Endothelial cell of umbilical vein (primary cell): ENCODE measurements at regions not wholly inside any gene's neighbourhood (a gene's known extent, or its start where the extent isn't known, plus 50 kb on each side); places are given as distances from the start of the nearest gene placed in this dataset.

Experiments used
- BruUV-seq: library from RNA; stranded (reverse); fragments of 400-500 nt; replicated peaks from 2 replicates; lab custom pipeline; 2021; lab: Mats Ljungman, UMichigan
- CTCF ChIA-PET: fragments of 300-600, 350-600 bp; sonication (Branson Sonifier 250); formaldehyde crosslinking; loops from one replicate; lab custom pipeline; 2021; ENCODE audit warnings: antibody characterized with exemption, inconsistent platforms; lab: Charles Lee
- POLR2A ChIA-PET: fragments of 300-600, 350-600 bp; sonication (Branson Sonifier 250); formaldehyde crosslinking; loops from one replicate; lab custom pipeline; 2021; ENCODE audit warnings: antibody characterized with exemption, inconsistent platforms; lab: Charles Lee
- DNase-seq: peaks from one replicate; pipeline ENCODE4 v3.0.0-alpha.2; 2011; ENCODE audit warnings: low read depth, low spot score
- FAIRE-seq: peaks from 2 replicates; lab custom pipeline; 2011; peaks lifted over from hg19 to GRCh38; lab: Jason Lieb, UNC
- H2AFZ ChIP-seq: 2 replicates; pipeline ENCODE4 v1.6.0; 2012; ENCODE audit warnings: low read depth, low read length, control low read depth, inconsistent platforms
- H3K27ac ChIP-seq: 2 replicates; pipeline ENCODE4 v1.5.1; 2011; ENCODE audit warnings: low read depth, mild to moderate bottlenecking, control low read depth, low read length, moderate library complexity; ENCODE audit not compliant: insufficient read depth
- H3K27me3 ChIP-seq, 2 experiments: 2 replicates each; pipeline versions ENCODE4 v1.6.0 to v1.6.1; 2011; ENCODE audit warnings: low read length in 2 of 2, mixed read lengths in 1 of 2; ENCODE audit not compliant: control insufficient read depth in 2 of 2, insufficient read depth in 2 of 2
- H3K36me3 ChIP-seq, 2 experiments: 2 replicates in 1 of 2; 3 replicates in 1 of 2; pipeline ENCODE4 v1.5.1; 2011; ENCODE audit warnings: low read length in 2 of 2, mild to moderate bottlenecking in 1 of 2, moderate library complexity in 1 of 2; ENCODE audit not compliant: control insufficient read depth in 2 of 2, insufficient read depth in 2 of 2; ENCODE audit errors: extremely low read depth in 1 of 2
- H3K4me1 ChIP-seq: 3 replicates; pipeline ENCODE4 v1.5.1; 2011; ENCODE audit warnings: mild to moderate bottlenecking, low read length; ENCODE audit not compliant: control insufficient read depth, insufficient read depth; ENCODE audit errors: extremely low read depth
- H3K4me2 ChIP-seq: 2 replicates; pipeline ENCODE4 v1.6.1; 2011; ENCODE audit warnings: low read length, control low read depth, mixed read lengths; ENCODE audit not compliant: insufficient read depth
- H3K4me3 ChIP-seq, 3 experiments: fragments of 200-600 bp in 1 of 3; sonication (generic), shearing (Covaris generic) in 1 of 3; replicated peaks in 1 of 3; 2 replicates each; pipeline ENCODE4 v1.5.1; 2011 to 2016; ENCODE audit warnings: control low read depth in 3 of 3, low read length in 3 of 3, mild to moderate bottlenecking in 2 of 3, inconsistent platforms in 1 of 3, low read depth in 1 of 3, moderate library complexity in 1 of 3; ENCODE audit not compliant: insufficient read depth in 1 of 3
- H3K79me2 ChIP-seq: 2 replicates; pipeline ENCODE4 v1.6.0; 2012; ENCODE audit warnings: low read length, inconsistent platforms; ENCODE audit not compliant: control insufficient read depth, insufficient read depth
- H3K9ac ChIP-seq: replicated peaks from 2 replicates; pipeline ENCODE3; 2011; ENCODE audit warnings: low read length, control low read depth; ENCODE audit not compliant: insufficient read depth; ENCODE audit errors: extremely low read depth
- H3K9me1 ChIP-seq: replicated peaks from 3 replicates; pipeline ENCODE4 v1.6.0; 2011; ENCODE audit warnings: mild to moderate bottlenecking, low read length; ENCODE audit not compliant: control insufficient read depth, insufficient read depth; ENCODE audit errors: extremely low read depth
- H3K9me3 ChIP-seq: replicated peaks from 2 replicates; pipeline ENCODE4 v1.5.1; 2012; ENCODE audit warnings: low read length, inconsistent platforms; ENCODE audit not compliant: control insufficient read depth, insufficient read depth
- H4K20me1 ChIP-seq: replicated peaks from 2 replicates; pipeline ENCODE3; 2011; ENCODE audit warnings: mild to moderate bottlenecking, low read length; ENCODE audit not compliant: control insufficient read depth, insufficient read depth; ENCODE audit errors: extremely low read depth
- CTCF ChIP-seq, 2 donors: IDR thresholded peaks; 1 replicate in 1 of 2; 2 replicates in 1 of 2; pipeline ENCODE4 v1.5.1; 2011; ENCODE audit warnings: low read length in 2 of 2, mild to moderate bottlenecking in 2 of 2, moderate library complexity in 2 of 2, control low read depth in 1 of 2, inconsistent platforms in 1 of 2, low read depth in 1 of 2; ENCODE audit not compliant: insufficient read depth in 1 of 2; ENCODE audit errors: extremely low read depth in 1 of 2
- EZH2 ChIP-seq: IDR thresholded peaks from 2 replicates; pipeline ENCODE4 v1.6.1; 2012; ENCODE audit warnings: borderline replicate concordance, low read depth, mild to moderate bottlenecking, moderate library complexity, low read length, inconsistent platforms; ENCODE audit not compliant: severe bottlenecking
- FOS ChIP-seq: IDR thresholded peaks from 2 replicates; pipeline ENCODE4 v1.6.1; 2011; ENCODE audit warnings: mild to moderate bottlenecking, low read length, moderate library complexity, borderline replicate concordance; ENCODE audit not compliant: insufficient read depth
- GATA2 ChIP-seq: IDR thresholded peaks from 2 replicates; pipeline ENCODE4 v1.7.0; 2011; ENCODE audit warnings: low read depth, mild to moderate bottlenecking, moderate library complexity, mixed read lengths, low read length; ENCODE audit not compliant: insufficient read length, insufficient read depth
- JUN ChIP-seq: IDR thresholded peaks from 2 replicates; pipeline ENCODE4 v1.6.1; 2011; ENCODE audit warnings: borderline replicate concordance, low read depth; ENCODE audit not compliant: insufficient read length, insufficient read depth
- MAX ChIP-seq: IDR thresholded peaks from 2 replicates; pipeline ENCODE4 v1.6.1; 2011; ENCODE audit not compliant: insufficient read depth, insufficient read length
- MYC ChIP-seq: IDR thresholded peaks from one replicate; pipeline ENCODE4 v1.6.1; 2011; ENCODE audit warnings: mild to moderate bottlenecking, low read depth, low read length
- POLR2A ChIP-seq: IDR thresholded peaks from 2 replicates; pipeline ENCODE4 v1.6.1; 2012; ENCODE audit warnings: low read depth, mild to moderate bottlenecking, control low read depth, low read length
- POLR2AphosphoS5 ChIP-seq: IDR thresholded peaks from 2 replicates; pipeline ENCODE4 v1.6.1; 2012; ENCODE audit warnings: low read depth, mild to moderate bottlenecking, control low read depth, low read length, moderate library complexity; ENCODE audit not compliant: insufficient read depth
- dilution Hi-C: fragments of 300-500 bp; cut with MboI; formaldehyde crosslinking; loops from one replicate; pipeline ENCODE4 v1.15.0; 2019; ENCODE audit warnings: low sequenced_read_pairs; ENCODE audit not compliant: extremely low pct_ligation_motif_present
- intact Hi-C: fragments of 100-400 bp; cut with micrococcal nuclease; formaldehyde crosslinking; loops from one replicate; pipeline ENCODE4 v1.10.0; 2022

- BruUV-seq, result no TSS peak
- Histone ChIP-seq H3K79me2 (no peaks in the 10 kb centered on the region), H3K9me1 (no peaks in the 10 kb centered on the region), H3K4me2 (no peak overlapping the region), H3K4me3 (no peak overlapping the region), H3K27ac (no peak overlapping the region), H3K9ac (no peak overlapping the region), H4K20me1 (no peaks in the 10 kb centered on the region), H3K9me3 (peaks cover 2% of the 10 kb centered on the region), H3K36me3 (no peaks in the 10 kb centered on the region), H2AFZ (no peak overlapping the region), H3K27me3 (no peaks in the 10 kb centered on the region), H3K4me1 (no peaks in the 10 kb centered on the region)
- TF ChIP-seq FOS (no peak), JUN (no peak), MYC (no peak), MAX (no peak), EZH2 (no peak), POLR2AphosphoS5 (no peak), POLR2A (no peak), CTCF (IDR thresholded peaks at IDR 0.05; ENCODE audit: extremely low read depth in 1 of 2, insufficient read depth in 1 of 2, low read depth in 1 of 2, low read length in 2 of 2) (no peak), GATA2 (no peak)
- dilution Hi-C loops, result no loop called here
- no peak for DNase-seq
- no peak for FAIRE-seq
- intact Hi-C loops, result no loop called here
- CTCF ChIA-PET, result no interaction called here
- POLR2A ChIA-PET, result no interaction called here
Measured at GRCh38 chr22:48096411-48096810, 1334.0 kb downstream of the TBC1D22A start.
